HepG2 (cell line): ENCODE measurements at regions not wholly inside any gene's neighbourhood (a gene's known extent, or its start where the extent isn't known, plus 50 kb on each side); places are given as distances from the start of the nearest gene placed in this dataset.

Experiments used
- ATAC-seq: fragments of 200-7000 bp; cut with Tn5 transposase; 3 replicates; pipeline ENCODE4 v1.9.1; 2020; ENCODE audit warnings: mild to moderate bottlenecking, moderate library complexity
- BruUV-seq: library from RNA; stranded (reverse); fragments of 400-500 nt; replicated peaks from 2 replicates; lab custom pipeline; 2021; lab: Mats Ljungman, UMichigan
- CTCF ChIA-PET: fragments of 300-600 bp; formaldehyde crosslinking; extraction: SDS; loops from one replicate; lab custom pipeline; 2021; ENCODE audit warnings: low total read pairs, inconsistent platforms, low intra/inter-chr PET ratio; lab: Yijun Ruan, JAX
- POLR2A ChIA-PET: fragments of 350-600 bp; sonication (Branson Sonifier 250); formaldehyde crosslinking; loops from one replicate; lab custom pipeline; 2020; ENCODE audit warnings: antibody characterized with exemption, inconsistent platforms; lab: Yijun Ruan, JAX
- DNase-seq: peaks from one replicate; pipeline ENCODE4 v3.0.0-alpha.2; 2015; ENCODE audit warnings: low spot score
- FAIRE-seq: peaks from 3 replicates; lab custom pipeline; 2011; peaks lifted over from hg19 to GRCh38; lab: Jason Lieb, UNC
- H2AFZ ChIP-seq: one replicate; pipeline ENCODE4 v1.6.1; 2011; ENCODE audit warnings: low read length, inconsistent platforms
- H3K27ac ChIP-seq: fragments of 300-600 bp; 3 replicates; pipeline ENCODE4 v1.8.0; 2011; ENCODE audit warnings: mixed run types, mild to moderate bottlenecking, mixed read lengths, low read length, inconsistent platforms; ENCODE audit not compliant: insufficient read depth; ENCODE audit errors: extremely low read length
- H3K27me3 ChIP-seq, 2 experiments: fragments of 200-600 bp in 1 of 2; 2 replicates in 1 of 2; 3 replicates in 1 of 2; pipeline versions ENCODE4 v1.6.0 to v1.8.0; 2011; ENCODE audit warnings: low read length in 2 of 2, mild to moderate bottlenecking in 2 of 2, moderate library complexity in 2 of 2, inconsistent platforms in 1 of 2; ENCODE audit not compliant: insufficient read depth in 2 of 2, control insufficient read depth in 1 of 2
- H3K36me3 ChIP-seq, 2 experiments: fragments of 200-600 bp in 1 of 2; replicated peaks in 1 of 2; 2 replicates in 1 of 2; 3 replicates in 1 of 2; pipeline versions ENCODE4 v1.5.1 to v1.8.0; 2011; ENCODE audit warnings: low read length in 2 of 2, inconsistent platforms in 1 of 2; ENCODE audit not compliant: insufficient read depth in 2 of 2, control insufficient read depth in 1 of 2
- H3K4me1 ChIP-seq: 2 replicates; pipeline ENCODE4 v1.5.1; 2012; ENCODE audit warnings: low read length, inconsistent platforms; ENCODE audit not compliant: insufficient read depth
- H3K4me2 ChIP-seq: 2 replicates; pipeline ENCODE4 v1.6.0; 2011; ENCODE audit warnings: low read depth, low read length, inconsistent platforms
- H3K4me3 ChIP-seq, 3 experiments: fragments of 200-600 bp in 1 of 3; sonication (generic), shearing (Covaris generic) in 1 of 3; replicated peaks in 1 of 3; 2 replicates each; pipeline ENCODE4 v1.5.1; 2011 to 2016; ENCODE audit warnings: low read length in 3 of 3, inconsistent platforms in 2 of 3, low read depth in 2 of 3, mild to moderate bottlenecking in 2 of 3, control low read depth in 1 of 3, mixed read lengths in 1 of 3; ENCODE audit not compliant: insufficient read depth in 1 of 3
- H3K79me2 ChIP-seq: one replicate; pipeline ENCODE4 v1.6.1; 2011; ENCODE audit warnings: low read length, inconsistent platforms; ENCODE audit not compliant: insufficient read depth
- H3K9ac ChIP-seq: 2 replicates; pipeline ENCODE4 v1.6.0; 2011; ENCODE audit warnings: mild to moderate bottlenecking, low read depth, low read length, inconsistent platforms; ENCODE audit not compliant: insufficient read depth
- H3K9me3 ChIP-seq: 2 replicates; pipeline ENCODE4 v1.5.1; 2012; ENCODE audit warnings: mild to moderate bottlenecking, low read length
- H4K20me1 ChIP-seq: 2 replicates; pipeline ENCODE4 v1.6.0; 2011; ENCODE audit warnings: inconsistent platforms, mild to moderate bottlenecking, low read length, moderate library complexity; ENCODE audit not compliant: insufficient read depth
- ARNTL ChIP-seq: sonication (generic); formaldehyde crosslinking; IDR thresholded peaks from 2 replicates; pipeline ENCODE4 v1.4.0; 2020; ENCODE audit warnings: mild to moderate bottlenecking, missing genetic modification reagents
- CHCHD3 ChIP-seq: sonication (generic); formaldehyde crosslinking; IDR thresholded peaks from 2 replicates; pipeline ENCODE4 v1.8.0; 2022; ENCODE audit warnings: mild to moderate bottlenecking, missing genetic modification reagents, moderate library complexity
- FOXM1 ChIP-seq: sonication (generic); formaldehyde crosslinking; IDR thresholded peaks from 2 replicates; pipeline ENCODE4 v1.5.0; 2020; ENCODE audit warnings: missing genetic modification reagents
- KAT2B ChIP-seq: fragments of 150-350 bp; IDR thresholded peaks from 2 replicates; pipeline ENCODE4 v1.6.1; 2014; ENCODE audit warnings: low read depth, low read length, borderline replicate concordance
- NPAS2 ChIP-seq: sonication (generic); formaldehyde crosslinking; IDR thresholded peaks from 2 replicates; pipeline ENCODE4 v1.8.0; 2022; ENCODE audit warnings: mild to moderate bottlenecking, missing genetic modification reagents, borderline replicate concordance
- SAP130 ChIP-seq: IDR thresholded peaks from 2 replicates; pipeline ENCODE4 v1.6.1; 2016; ENCODE audit warnings: low read depth
- THAP11 ChIP-seq: IDR thresholded peaks from 2 replicates; pipeline ENCODE4 v1.6.1; 2016; ENCODE audit warnings: missing biosample characterization, missing genetic modification reagents
- ZFP37 ChIP-seq: sonication (generic); formaldehyde crosslinking; IDR thresholded peaks from 2 replicates; pipeline ENCODE4 v1.4.0; 2020; ENCODE audit warnings: missing genetic modification reagents, borderline replicate concordance
- ZNF160 ChIP-seq: sonication (generic); formaldehyde crosslinking; IDR thresholded peaks from 2 replicates; pipeline ENCODE4 v1.8.0; 2022; ENCODE audit warnings: mild to moderate bottlenecking, inconsistent platforms, missing genetic modification reagents
- ZNF34 ChIP-seq: sonication (generic); formaldehyde crosslinking; IDR thresholded peaks from 2 replicates; pipeline ENCODE4 v1.4.0; 2020; ENCODE audit warnings: mild to moderate bottlenecking, missing genetic modification reagents, borderline replicate concordance
- ZNF382 ChIP-seq: sonication (generic); formaldehyde crosslinking; IDR thresholded peaks from 2 replicates; pipeline ENCODE4 v1.5.0; 2020; ENCODE audit warnings: missing genetic modification reagents, mild to moderate bottlenecking, borderline replicate concordance
- ZNF720 ChIP-seq: sonication (generic); formaldehyde crosslinking; IDR thresholded peaks from 2 replicates; pipeline ENCODE4 v1.4.0; 2020; ENCODE audit warnings: missing genetic modification reagents
- ZNF878 ChIP-seq: sonication (generic); formaldehyde crosslinking; IDR thresholded peaks from 2 replicates; pipeline ENCODE4 v1.8.1; 2023; ENCODE audit warnings: mild to moderate bottlenecking, missing genetic modification reagents, moderate library complexity
- WGBS: methylation state at CpG from one replicate; pipeline ENCODE4 v1.1.6; 2017; ENCODE audit warnings: low lambda C conversion rate; 5-methylcytosine and 5-hydroxymethylcytosine counted together
- in situ Hi-C: cut with HindIII; loops from 2 replicates; pipeline ENCODE4 v1.10.0; 2017; ENCODE audit warnings: low pct_unique_long_range_greater_than_20kb; ENCODE audit not compliant: extremely low pct_ligation_motif_present
- intact Hi-C: fragments of 100-400 bp; cut with micrococcal nuclease; formaldehyde crosslinking; loops from one replicate; pipeline ENCODE4 v1.10.0; 2022; ENCODE audit not compliant: unreplicated experiment
- TF ChIP-seq, protein P1 (sequence below): sonication (generic); formaldehyde crosslinking; IDR thresholded peaks from 2 replicates; pipeline ENCODE4 v1.5.0; 2020; ENCODE audit warnings: mild to moderate bottlenecking, missing genetic modification reagents
- TF ChIP-seq, protein P2 (sequence below): sonication (generic); formaldehyde crosslinking; conservative IDR thresholded peaks from 2 replicates; pipeline ENCODE4 v1.5.0; 2020; ENCODE audit warnings: missing genetic modification reagents
- TF ChIP-seq, protein P3 (sequence below): sonication (generic); formaldehyde crosslinking; IDR thresholded peaks from 2 replicates; pipeline ENCODE4 v1.8.1; 2023; ENCODE audit warnings: missing genetic modification reagents, mild to moderate bottlenecking, borderline replicate concordance
- TF ChIP-seq, protein P4 (sequence below): sonication (generic); formaldehyde crosslinking; IDR thresholded peaks from 2 replicates; pipeline ENCODE4 v1.5.0; 2020; ENCODE audit warnings: missing genetic modification reagents
- TF ChIP-seq, protein P5 (sequence below): sonication (generic); formaldehyde crosslinking; IDR thresholded peaks from 2 replicates; pipeline ENCODE4 v1.8.0; 2022; ENCODE audit warnings: missing genetic modification reagents, mild to moderate bottlenecking, moderate library complexity, borderline replicate concordance

DNA sequence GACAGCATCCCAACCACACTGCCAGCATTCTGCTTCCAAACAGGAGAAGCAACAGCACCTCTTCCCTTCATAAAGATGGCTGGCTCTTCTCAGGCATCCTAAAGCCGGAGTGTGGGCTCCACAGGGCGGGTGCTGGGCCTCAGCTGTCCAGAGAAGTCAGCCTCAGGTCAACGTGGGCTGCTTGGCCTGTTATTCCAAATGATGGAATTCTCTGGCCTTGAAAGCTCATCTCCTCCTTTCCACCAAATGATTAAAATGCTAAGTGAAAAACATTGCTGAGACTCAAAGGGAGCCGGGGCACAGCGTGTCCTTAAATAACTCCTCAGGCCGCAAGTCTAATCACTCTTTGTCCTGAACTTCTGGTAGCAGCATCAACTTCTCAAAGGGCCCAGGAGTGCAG is 53.1 kb upstream of the CPXM2 start:
- Histone ChIP-seq H3K4me1 (no peaks in the 10 kb centered on the region), H3K79me2 (no peaks in the 10 kb centered on the region), H3K27ac (no peak overlapping the region), H3K9ac (no peak overlapping the region), H3K27me3 (peaks cover 1 to 29% of the 10 kb centered on the region in 2 experiments; a peak in 3 of 5 replicates), H3K4me2 (no peak overlapping the region), H2AFZ (no peak overlapping the region), H3K4me3 (no peak overlapping the region), H4K20me1 (no peaks in the 10 kb centered on the region), H3K9me3 (no peaks in the 10 kb centered on the region), H3K36me3 (no peaks in the 10 kb centered on the region)
- DNase-seq (no peak), FAIRE-seq (no peak), ATAC-seq (no peak)
- intact Hi-C loops = no loop called here
- POLR2A ChIA-PET = no interaction called here
- TF ChIP-seq, protein P1, sequence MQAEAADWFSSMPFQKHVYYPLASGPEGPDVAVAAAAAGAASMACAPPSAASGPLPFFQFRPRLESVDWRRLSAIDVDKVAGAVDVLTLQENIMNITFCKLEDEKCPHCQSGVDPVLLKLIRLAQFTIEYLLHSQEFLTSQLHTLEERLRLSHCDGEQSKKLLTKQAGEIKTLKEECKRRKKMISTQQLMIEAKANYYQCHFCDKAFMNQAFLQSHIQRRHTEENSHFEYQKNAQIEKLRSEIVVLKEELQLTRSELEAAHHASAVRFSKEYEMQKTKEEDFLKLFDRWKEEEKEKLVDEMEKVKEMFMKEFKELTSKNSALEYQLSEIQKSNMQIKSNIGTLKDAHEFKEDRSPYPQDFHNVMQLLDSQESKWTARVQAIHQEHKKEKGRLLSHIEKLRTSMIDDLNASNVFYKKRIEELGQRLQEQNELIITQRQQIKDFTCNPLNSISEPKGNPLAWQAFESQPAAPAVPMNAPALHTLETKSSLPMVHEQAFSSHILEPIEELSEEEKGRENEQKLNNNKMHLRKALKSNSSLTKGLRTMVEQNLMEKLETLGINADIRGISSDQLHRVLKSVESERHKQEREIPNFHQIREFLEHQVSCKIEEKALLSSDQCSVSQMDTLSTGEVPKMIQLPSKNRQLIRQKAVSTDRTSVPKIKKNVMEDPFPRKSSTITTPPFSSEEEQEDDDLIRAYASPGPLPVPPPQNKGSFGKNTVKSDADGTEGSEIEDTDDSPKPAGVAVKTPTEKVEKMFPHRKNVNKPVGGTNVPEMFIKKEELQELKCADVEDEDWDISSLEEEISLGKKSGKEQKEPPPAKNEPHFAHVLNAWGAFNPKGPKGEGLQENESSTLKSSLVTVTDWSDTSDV (CRISPR knock-in tag) = no peak
- TF ChIP-seq NPAS2 (no peak), ARNTL (CRISPR knock-in tag) (no peak), ZNF382 (CRISPR knock-in tag) (no peak), ZNF160 (CRISPR knock-in tag) (no peak), ZNF720 (CRISPR knock-in tag) (no peak), CHCHD3 (no peak), ZFP37 (CRISPR knock-in tag) (no peak), THAP11 (CRISPR knock-in tag) (no peak), ZNF34 (CRISPR knock-in tag) (no peak), KAT2B (no peak), ZNF878 (no peak), SAP130 (CRISPR knock-in tag) (no peak), FOXM1 (CRISPR knock-in tag) (no peak)
- TF ChIP-seq, protein P2, sequence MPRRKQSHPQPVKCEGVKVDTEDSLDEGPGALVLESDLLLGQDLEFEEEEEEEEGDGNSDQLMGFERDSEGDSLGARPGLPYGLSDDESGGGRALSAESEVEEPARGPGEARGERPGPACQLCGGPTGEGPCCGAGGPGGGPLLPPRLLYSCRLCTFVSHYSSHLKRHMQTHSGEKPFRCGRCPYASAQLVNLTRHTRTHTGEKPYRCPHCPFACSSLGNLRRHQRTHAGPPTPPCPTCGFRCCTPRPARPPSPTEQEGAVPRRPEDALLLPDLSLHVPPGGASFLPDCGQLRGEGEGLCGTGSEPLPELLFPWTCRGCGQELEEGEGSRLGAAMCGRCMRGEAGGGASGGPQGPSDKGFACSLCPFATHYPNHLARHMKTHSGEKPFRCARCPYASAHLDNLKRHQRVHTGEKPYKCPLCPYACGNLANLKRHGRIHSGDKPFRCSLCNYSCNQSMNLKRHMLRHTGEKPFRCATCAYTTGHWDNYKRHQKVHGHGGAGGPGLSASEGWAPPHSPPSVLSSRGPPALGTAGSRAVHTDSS (CRISPR knock-in tag) = no peak
- TF ChIP-seq, protein P3, sequence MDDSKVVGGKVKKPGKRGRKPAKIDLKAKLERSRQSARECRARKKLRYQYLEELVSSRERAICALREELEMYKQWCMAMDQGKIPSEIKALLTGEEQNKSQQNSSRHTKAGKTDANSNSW = no peak
- TF ChIP-seq, protein P4, sequence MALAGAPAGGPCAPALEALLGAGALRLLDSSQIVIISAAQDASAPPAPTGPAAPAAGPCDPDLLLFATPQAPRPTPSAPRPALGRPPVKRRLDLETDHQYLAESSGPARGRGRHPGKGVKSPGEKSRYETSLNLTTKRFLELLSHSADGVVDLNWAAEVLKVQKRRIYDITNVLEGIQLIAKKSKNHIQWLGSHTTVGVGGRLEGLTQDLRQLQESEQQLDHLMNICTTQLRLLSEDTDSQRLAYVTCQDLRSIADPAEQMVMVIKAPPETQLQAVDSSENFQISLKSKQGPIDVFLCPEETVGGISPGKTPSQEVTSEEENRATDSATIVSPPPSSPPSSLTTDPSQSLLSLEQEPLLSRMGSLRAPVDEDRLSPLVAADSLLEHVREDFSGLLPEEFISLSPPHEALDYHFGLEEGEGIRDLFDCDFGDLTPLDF (CRISPR knock-in tag) = no peak
- TF ChIP-seq, protein P5, sequence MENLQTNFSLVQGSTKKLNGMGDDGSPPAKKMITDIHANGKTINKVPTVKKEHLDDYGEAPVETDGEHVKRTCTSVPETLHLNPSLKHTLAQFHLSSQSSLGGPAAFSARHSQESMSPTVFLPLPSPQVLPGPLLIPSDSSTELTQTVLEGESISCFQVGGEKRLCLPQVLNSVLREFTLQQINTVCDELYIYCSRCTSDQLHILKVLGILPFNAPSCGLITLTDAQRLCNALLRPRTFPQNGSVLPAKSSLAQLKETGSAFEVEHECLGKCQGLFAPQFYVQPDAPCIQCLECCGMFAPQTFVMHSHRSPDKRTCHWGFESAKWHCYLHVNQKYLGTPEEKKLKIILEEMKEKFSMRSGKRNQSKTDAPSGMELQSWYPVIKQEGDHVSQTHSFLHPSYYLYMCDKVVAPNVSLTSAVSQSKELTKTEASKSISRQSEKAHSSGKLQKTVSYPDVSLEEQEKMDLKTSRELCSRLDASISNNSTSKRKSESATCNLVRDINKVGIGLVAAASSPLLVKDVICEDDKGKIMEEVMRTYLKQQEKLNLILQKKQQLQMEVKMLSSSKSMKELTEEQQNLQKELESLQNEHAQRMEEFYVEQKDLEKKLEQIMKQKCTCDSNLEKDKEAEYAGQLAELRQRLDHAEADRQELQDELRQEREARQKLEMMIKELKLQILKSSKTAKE (CRISPR knock-in tag) = no peak
- in situ Hi-C loops = no loop called here
- 4% methylated on average over 6 of the region's 6 CpGs for WGBS
- BruUV-seq = no TSS peak
- CTCF ChIA-PET = no interaction called here
